K562 (cell line): ENCODE measurements at regions not wholly inside any gene's neighbourhood (a gene's known extent, or its start where the extent isn't known, plus 50 kb on each side); places are given as distances from the start of the nearest gene placed in this dataset.

Experiments used
- ATAC-seq: fragments of 200-7000 bp; cut with Tn5 transposase; 3 replicates; pipeline ENCODE4 v1.9.1; 2020; ENCODE audit warnings: moderate library complexity
- BruUV-seq: library from RNA; stranded (reverse); fragments of 400-500 nt; replicated peaks from 2 replicates; lab custom pipeline; 2021; lab: Mats Ljungman, UMichigan
- CTCF ChIA-PET: fragments of 300-600 bp; formaldehyde crosslinking; extraction: SDS; loops from one replicate; lab custom pipeline; 2021; ENCODE audit warnings: low intra/inter-chr PET ratio; lab: Yijun Ruan, JAX
- POLR2A ChIA-PET: fragments of 300-600, 350-650 bp; sonication (Branson Sonifier 250); formaldehyde crosslinking; extraction: SDS; loops from one replicate; lab custom pipeline; 2021; ENCODE audit warnings: antibody characterized with exemption, inconsistent platforms; lab: Yijun Ruan, JAX
- DNase-seq, 4 experiments: peaks; one replicate each; pipeline versions ENCODE4 v3.0.0 to v3.0.0-alpha.2; 2011 to 2018; ENCODE audit warnings: low spot score in 3 of 4, mixed read lengths in 3 of 4; ENCODE audit errors: extremely low read depth in 1 of 4
- FAIRE-seq: peaks from 2 replicates; lab custom pipeline; 2011; peaks lifted over from hg19 to GRCh38; lab: Jason Lieb, UNC
- H2AFZ ChIP-seq: 2 replicates; pipeline ENCODE4 v1.6.0; 2011; ENCODE audit warnings: low read depth, low read length, control low read depth, inconsistent platforms
- H3K27ac ChIP-seq: fragments of 200-600 bp; 3 replicates; pipeline ENCODE4 v1.8.0; 2011; ENCODE audit warnings: low read depth, mild to moderate bottlenecking, control low read depth, inconsistent platforms, low read length, moderate library complexity, mixed read lengths; ENCODE audit errors: extremely low read depth
- H3K27me3 ChIP-seq, 2 experiments: fragments of 300-600 bp in 1 of 2; 2 replicates in 1 of 2; 3 replicates in 1 of 2; pipeline versions ENCODE4 v1.6.0 to v1.8.0; 2011; ENCODE audit warnings: inconsistent platforms in 2 of 2, low read length in 2 of 2, mild to moderate bottlenecking in 1 of 2, mixed read lengths in 1 of 2, moderate library complexity in 1 of 2; ENCODE audit not compliant: control insufficient read depth in 2 of 2, insufficient read depth in 2 of 2
- H3K36me3 ChIP-seq: fragments of 300-600 bp; 3 replicates; pipeline ENCODE4 v1.8.0; 2011; ENCODE audit warnings: mild to moderate bottlenecking, low read length, inconsistent platforms; ENCODE audit not compliant: control insufficient read depth, insufficient read depth
- H3K4me1 ChIP-seq, 2 experiments: fragments of 200-600 bp in 1 of 2; replicated peaks in 1 of 2; 2 replicates in 1 of 2; 3 replicates in 1 of 2; pipeline versions ENCODE4 v1.5.1 to v1.8.0; 2011; ENCODE audit warnings: inconsistent platforms in 2 of 2, low read length in 2 of 2, mild to moderate bottlenecking in 1 of 2, mixed read lengths in 1 of 2, moderate library complexity in 1 of 2; ENCODE audit not compliant: control insufficient read depth in 2 of 2, insufficient read depth in 2 of 2
- H3K4me2 ChIP-seq: 2 replicates; pipeline ENCODE4 v1.6.1; 2011; ENCODE audit warnings: low read length, control low read depth, inconsistent platforms, mixed read lengths; ENCODE audit not compliant: insufficient read depth
- H3K4me3 ChIP-seq: fragments of 200-600 bp; sonication (generic), shearing (Covaris generic); 2 replicates; pipeline ENCODE4 v1.5.1; 2016; ENCODE audit warnings: control low read depth, inconsistent platforms
- H3K79me2 ChIP-seq: fragments of 200-600 bp; 3 replicates; pipeline ENCODE4 v1.8.0; 2011; ENCODE audit warnings: low read length, inconsistent platforms; ENCODE audit not compliant: control insufficient read depth, insufficient read depth
- H3K9ac ChIP-seq, 2 experiments: 2 replicates each; pipeline versions ENCODE4 v1.6.0 to v1.6.1; 2011; ENCODE audit warnings: low read depth in 2 of 2, low read length in 2 of 2, control low read depth in 1 of 2, inconsistent platforms in 1 of 2, mild to moderate bottlenecking in 1 of 2, mixed read lengths in 1 of 2; ENCODE audit not compliant: insufficient read depth in 1 of 2
- H3K9me1 ChIP-seq: one replicate; pipeline ENCODE4 v1.6.0; 2011; ENCODE audit warnings: inconsistent platforms, mild to moderate bottlenecking, low read length, moderate library complexity; ENCODE audit not compliant: control insufficient read depth, insufficient read depth
- H3K9me3 ChIP-seq: replicated peaks from 2 replicates; pipeline ENCODE4 v1.5.1; 2011; ENCODE audit warnings: low read depth, low read length, inconsistent platforms; ENCODE audit not compliant: control insufficient read depth, insufficient read depth
- H4K20me1 ChIP-seq: replicated peaks from 2 replicates; pipeline ENCODE4 v1.6.1; 2011; ENCODE audit warnings: low read length, inconsistent platforms, mixed read lengths; ENCODE audit not compliant: control insufficient read depth, insufficient read depth
- CC2D1A ChIP-seq: fragments of 450-650 bp; IDR thresholded peaks from 2 replicates; pipeline ENCODE4 v1.6.1; 2017; ENCODE audit warnings: mild to moderate bottlenecking
- CEBPB ChIP-seq: fragments of 450-650 bp; IDR thresholded peaks from 2 replicates; pipeline ENCODE4 v1.6.1; 2016; ENCODE audit warnings: missing genetic modification characterization, missing compliant biosample characterization
- CREB3L1 ChIP-seq: fragments of 450-650 bp; IDR thresholded peaks from 2 replicates; pipeline ENCODE4 v1.6.1; 2014; ENCODE audit warnings: low read depth, mild to moderate bottlenecking, moderate library complexity, borderline replicate concordance
- ELF4 ChIP-seq: fragments of 450-650 bp; formaldehyde crosslinking; IDR thresholded peaks from 2 replicates; pipeline ENCODE4 v1.4.0; 2022; ENCODE audit warnings: missing genetic modification characterization
- FOXK1 ChIP-seq: sonication (generic); formaldehyde crosslinking; IDR thresholded peaks from 2 replicates; pipeline ENCODE4 v1.8.0; 2022; ENCODE audit warnings: missing genetic modification reagents, mild to moderate bottlenecking, borderline replicate concordance
- HCFC1 ChIP-seq: IDR thresholded peaks from 2 replicates; pipeline ENCODE4 v1.6.1; 2012; ENCODE audit warnings: low read depth, low read length, improper control_type of control experiment
- PPARD ChIP-seq: fragments of 250-450 bp; sonication (Bioruptor Pico); IDR thresholded peaks from 2 replicates; pipeline ENCODE4 v1.8.0; 2022; ENCODE audit warnings: inconsistent platforms, mild to moderate bottlenecking, moderate library complexity
- ZNF354B ChIP-seq: fragments of 250-450 bp; sonication (Bioruptor Pico); IDR thresholded peaks from 2 replicates; pipeline ENCODE4 v1.4.0; 2020
- WGBS: fragments of 100-300 bp; shearing (Covaris generic); methylation state at CpG from one replicate; pipeline ENCODE4 v1.1.6; 2016; ENCODE audit warnings: low coverage, mixed read lengths; ENCODE audit not compliant: insufficient coverage; ENCODE audit errors: missing lambda C conversion rate; 5-methylcytosine and 5-hydroxymethylcytosine counted together
- in situ Hi-C: fragments of 300-500 bp; cut with MboI; formaldehyde crosslinking; loops from 4 replicates; pipeline ENCODE4 v1.15.0; 2018; ENCODE audit warnings: inconsistent platforms, mixed read lengths
- intact Hi-C: fragments of 100-400 bp; cut with micrococcal nuclease; formaldehyde crosslinking; loops from 2 replicates; pipeline ENCODE4 v1.14.2; 2022

- POLR2A ChIA-PET: no interaction called here
- no TSS peak for BruUV-seq
- Histone ChIP-seq H3K79me2 (no peaks in the 10 kb centered on the region), H3K27me3 (no peaks in the 10 kb centered on the region), H3K4me2 (no peak overlapping the region), H3K9ac (no peak overlapping the region), H3K4me1 (no peaks in the 10 kb centered on the region), H4K20me1 (no peaks in the 10 kb centered on the region), H3K4me3 (no peak overlapping the region), H3K9me1 (no peaks in the 10 kb centered on the region), H3K9me3 (no peaks in the 10 kb centered on the region; the same call in 1 of the 2 replicates), H3K36me3 (no peaks in the 10 kb centered on the region), H2AFZ (no peak overlapping the region), H3K27ac (no peak overlapping the region)
- no peak for FAIRE-seq
- CTCF ChIA-PET: no interaction called here
- DNase-seq: no peak
- no peak for ATAC-seq
- TF ChIP-seq FOXK1 (CRISPR knock-in tag): no peak
- no peak for TF ChIP-seq ZNF354B (CRISPR knock-in tag)
- no peak for TF ChIP-seq HCFC1
- TF ChIP-seq CREB3L1: no peak
- no peak for TF ChIP-seq ELF4 (CRISPR knock-in tag)
- TF ChIP-seq PPARD: no peak
- TF ChIP-seq CEBPB (tag): no peak
- TF ChIP-seq CC2D1A: no peak
- intact Hi-C loops: no loop called here
- 0% methylated on average over 1 of the region's 1 CpG for WGBS
- in situ Hi-C loops: no loop called here
These were observed 1182.9 kb upstream of the LRRTM3 start for GRCh38 chr10:65742906-65743305.
